C4-2B (cell line): ENCODE measurements at regions not wholly inside any gene's neighbourhood (a gene's known extent, or its start where the extent isn't known, plus 50 kb on each side); places are given as distances from the start of the nearest gene placed in this dataset.
"Not testable (repeated sequence)": the region's sequence is repeated elsewhere in the genome, so short reads cannot be mapped to it uniquely, and the experiment has no call there.

ENCODE experiments used
- ZFX ChIP-seq: fragments of 450-650 bp; IDR thresholded peaks from 2 replicates; pipeline ENCODE4 v1.6.1; 2017
- TF ChIP-seq, protein P1 (sequence below): fragments of 450-650 bp; conservative IDR thresholded peaks from 2 replicates; pipeline ENCODE4 v1.5.1; 2017; ENCODE audit warnings: mild to moderate bottlenecking

DNA sequence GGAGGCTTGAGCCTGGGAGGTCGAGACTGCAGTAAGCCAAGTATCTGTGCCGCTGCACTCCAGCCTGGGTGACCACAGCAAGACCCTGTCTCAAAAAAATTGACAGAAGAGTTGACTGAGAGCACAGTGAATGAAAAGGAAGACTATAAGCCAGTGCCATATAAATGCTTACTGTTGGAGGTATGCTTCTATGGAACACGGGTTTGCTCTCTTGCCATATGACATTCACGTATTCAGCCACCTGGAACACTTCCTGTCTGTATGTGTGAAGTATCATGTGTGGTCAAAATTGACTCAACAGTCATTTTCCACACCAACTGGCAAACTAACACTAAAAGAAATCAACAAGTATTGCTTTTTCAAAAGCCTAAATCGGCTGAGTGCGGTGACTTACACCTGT is 71.1 kb upstream of the SPN start:
- TF ChIP-seq, protein P1, sequence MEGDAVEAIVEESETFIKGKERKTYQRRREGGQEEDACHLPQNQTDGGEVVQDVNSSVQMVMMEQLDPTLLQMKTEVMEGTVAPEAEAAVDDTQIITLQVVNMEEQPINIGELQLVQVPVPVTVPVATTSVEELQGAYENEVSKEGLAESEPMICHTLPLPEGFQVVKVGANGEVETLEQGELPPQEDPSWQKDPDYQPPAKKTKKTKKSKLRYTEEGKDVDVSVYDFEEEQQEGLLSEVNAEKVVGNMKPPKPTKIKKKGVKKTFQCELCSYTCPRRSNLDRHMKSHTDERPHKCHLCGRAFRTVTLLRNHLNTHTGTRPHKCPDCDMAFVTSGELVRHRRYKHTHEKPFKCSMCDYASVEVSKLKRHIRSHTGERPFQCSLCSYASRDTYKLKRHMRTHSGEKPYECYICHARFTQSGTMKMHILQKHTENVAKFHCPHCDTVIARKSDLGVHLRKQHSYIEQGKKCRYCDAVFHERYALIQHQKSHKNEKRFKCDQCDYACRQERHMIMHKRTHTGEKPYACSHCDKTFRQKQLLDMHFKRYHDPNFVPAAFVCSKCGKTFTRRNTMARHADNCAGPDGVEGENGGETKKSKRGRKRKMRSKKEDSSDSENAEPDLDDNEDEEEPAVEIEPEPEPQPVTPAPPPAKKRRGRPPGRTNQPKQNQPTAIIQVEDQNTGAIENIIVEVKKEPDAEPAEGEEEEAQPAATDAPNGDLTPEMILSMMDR, result not testable (repeated sequence)
- not testable (repeated sequence) for TF ChIP-seq ZFX
